Nephron (organoid): ENCODE measurements at regions not wholly inside any gene's neighbourhood (a gene's known extent, or its start where the extent isn't known, plus 50 kb on each side); places are given as distances from the start of the nearest gene placed in this dataset.
A peak's percentile ranks its signal among the peaks of the same experiment; 100 is the strongest.

Experiments used
- H3K27ac Mint-ChIP-seq, 3 experiments: 2 replicates each; pipeline ENCODE4 v1.8.0; 2020; ENCODE audit warnings: mixed read lengths in 3 of 3, mild to moderate bottlenecking in 2 of 3, moderate library complexity in 1 of 3
- H3K27me3 Mint-ChIP-seq: 2 replicates; pipeline ENCODE4 v1.8.0; 2021; ENCODE audit warnings: low read depth, mild to moderate bottlenecking, moderate library complexity, mixed read lengths
- H3K36me3 Mint-ChIP-seq: 2 replicates; pipeline ENCODE4 v1.8.0; 2020; ENCODE audit warnings: low read depth, mixed read lengths
- H3K4me1 Mint-ChIP-seq: 2 replicates; pipeline ENCODE4 v1.8.0; 2020; ENCODE audit warnings: mixed read lengths
- H3K4me3 Mint-ChIP-seq, 3 experiments: 2 replicates each; pipeline ENCODE4 v1.8.0; 2020; ENCODE audit warnings: mild to moderate bottlenecking in 3 of 3, mixed read lengths in 3 of 3, moderate library complexity in 2 of 3
- H3K9me3 Mint-ChIP-seq: 2 replicates; pipeline ENCODE4 v1.8.0; 2020; ENCODE audit warnings: mixed read lengths
- CTCF ChIP-seq, 3 experiments: fragments of 200-600 bp; sonication (generic); IDR thresholded peaks; one replicate each; pipeline ENCODE4 v1.5.0; 2021; ENCODE audit warnings: antibody characterized with exemption in 3 of 3; ENCODE audit not compliant: unreplicated experiment in 3 of 3

DNA sequence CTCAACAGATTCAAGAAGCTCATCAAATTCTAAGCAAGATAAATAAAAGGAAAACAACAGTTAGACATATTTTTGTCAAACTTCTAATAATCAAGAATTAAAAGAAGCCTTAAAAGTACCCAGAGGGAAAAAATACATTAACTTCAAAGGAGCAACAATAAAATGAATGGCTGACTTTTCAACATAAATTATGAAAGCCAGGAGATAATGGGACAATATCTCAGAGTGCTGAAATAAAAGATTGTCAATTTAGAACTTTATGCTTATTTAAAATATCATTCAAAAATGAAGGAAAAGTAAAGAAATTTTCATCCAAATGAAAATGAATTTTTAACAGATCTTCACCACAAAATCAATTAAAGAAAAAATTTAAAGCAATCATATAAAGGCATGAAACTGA lies 108.5 kb upstream of the IL6 start:
- H3K27me3 Mint-ChIP-seq: no peaks in the 10 kb centered on the region
- no peak overlapping the region for H3K27ac Mint-ChIP-seq
- TF ChIP-seq CTCF (IDR thresholded peaks at IDR 0.05; ENCODE audit: unreplicated experiment in 3 of 3): no peak
- H3K36me3 Mint-ChIP-seq: peaks cover 3% of the 10 kb centered on the region
- no peaks in the 10 kb centered on the region for H3K4me1 Mint-ChIP-seq
- H3K4me3 Mint-ChIP-seq: no peak overlapping the region
- peaks cover 29% of the 10 kb centered on the region for H3K9me3 Mint-ChIP-seq

GRCh38 chr7:22617166-22617565 lies 109.8 kb upstream of the IL6 start:
- H3K9me3 Mint-ChIP-seq: peaks cover 29% of the 10 kb centered on the region
- TF ChIP-seq CTCF (IDR thresholded peaks at IDR 0.05; ENCODE audit: unreplicated experiment in 3 of 3): no peak
- H3K4me1 Mint-ChIP-seq: no peaks in the 10 kb centered on the region
- no peak overlapping the region for H3K27ac Mint-ChIP-seq
- no peaks in the 10 kb centered on the region for H3K27me3 Mint-ChIP-seq
- H3K4me3 Mint-ChIP-seq: no peak overlapping the region
- peaks cover 3% of the 10 kb centered on the region for H3K36me3 Mint-ChIP-seq

DNA sequence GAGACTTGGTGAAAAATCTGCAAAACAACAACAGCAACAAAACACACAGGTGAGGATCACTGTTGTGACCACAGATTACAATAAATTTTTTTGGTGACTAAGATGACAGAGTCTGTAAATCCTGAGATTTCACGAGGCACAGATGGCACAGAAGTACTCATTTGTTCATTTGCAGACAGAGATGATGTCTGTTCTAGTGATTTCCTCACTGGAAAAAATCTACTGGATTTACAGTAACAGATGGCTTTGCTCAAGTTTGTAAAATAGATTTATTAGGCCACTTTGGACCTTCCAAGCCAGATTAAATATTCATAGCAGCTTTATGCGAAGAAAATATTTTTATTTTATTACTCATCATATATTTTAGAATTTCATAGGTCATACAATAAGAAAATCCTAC lies 113.5 kb upstream of the IL6 start:
- no peak overlapping the region for H3K4me3 Mint-ChIP-seq
- H3K27me3 Mint-ChIP-seq: no peaks in the 10 kb centered on the region

DNA sequence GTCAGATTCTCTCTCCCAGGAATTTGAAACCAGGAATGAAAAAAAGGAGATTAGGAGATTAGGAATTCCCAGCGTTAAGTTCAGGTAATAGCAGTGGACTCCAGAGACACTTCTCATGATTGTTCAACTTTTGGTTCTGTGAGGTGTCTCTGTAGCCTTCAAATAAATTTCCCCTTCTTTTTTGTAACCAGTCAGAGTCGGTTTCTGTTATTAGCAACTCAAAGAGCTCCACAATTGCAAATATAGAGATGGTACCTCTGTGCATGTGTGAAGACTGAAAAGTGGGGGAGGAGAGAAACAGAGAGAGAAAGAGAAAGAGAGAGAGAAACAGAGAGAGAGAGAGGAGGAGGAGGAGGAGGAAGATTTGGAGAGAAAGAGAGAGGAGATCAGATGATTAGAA lies 112.8 kb upstream of the STEAP1B start:
- TF ChIP-seq CTCF (IDR thresholded peaks at IDR 0.05; ENCODE audit: unreplicated experiment in 3 of 3): no peak
- peak overlapping the region in 1 of 3 experiments; percentile 65 for H3K27ac Mint-ChIP-seq

More for the DNA sequence above, 113.5 kb upstream of the IL6 start:
- Mint-ChIP-seq H3K36me3 (peaks cover 3% of the 10 kb centered on the region), H3K27ac (peak overlapping the region in 1 of 3 experiments; percentile 65), H3K9me3 (peaks cover 23% of the 10 kb centered on the region), H3K4me1 (no peaks in the 10 kb centered on the region)
- no peak for TF ChIP-seq CTCF (IDR thresholded peaks at IDR 0.05; ENCODE audit: unreplicated experiment in 3 of 3)

DNA sequence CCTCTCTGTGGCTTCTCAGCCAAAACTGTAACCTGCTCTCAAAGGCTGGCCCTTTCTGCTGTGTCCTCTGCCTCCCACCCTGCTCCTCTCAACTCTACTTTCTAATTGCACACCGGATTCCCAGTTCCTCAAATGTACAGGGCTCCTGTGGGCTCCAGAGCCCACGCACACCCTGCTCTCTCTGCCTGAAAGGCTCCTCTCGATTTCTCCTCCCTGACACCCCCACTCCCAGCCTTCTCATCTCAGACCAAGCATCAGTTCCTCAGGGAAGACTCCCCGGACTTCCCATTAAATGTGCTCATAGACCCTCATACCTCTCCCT lies 111.7 kb upstream of the STEAP1B start:
- no peak for TF ChIP-seq CTCF (IDR thresholded peaks at IDR 0.05; ENCODE audit: unreplicated experiment in 3 of 3)
- Mint-ChIP-seq H3K27ac (no peak overlapping the region), H3K9me3 (peaks cover 5% of the 10 kb centered on the region), H3K36me3 (no peaks in the 10 kb centered on the region), H3K4me3 (no peak overlapping the region), H3K4me1 (no peaks in the 10 kb centered on the region), H3K27me3 (no peaks in the 10 kb centered on the region)

More for the DNA sequence above, 112.8 kb upstream of the STEAP1B start:
- Mint-ChIP-seq H3K4me3 (no peak overlapping the region), H3K4me1 (no peaks in the 10 kb centered on the region), H3K9me3 (peaks cover 16% of the 10 kb centered on the region), H3K27me3 (no peaks in the 10 kb centered on the region), H3K36me3 (no peaks in the 10 kb centered on the region)

GRCh38 chr7:22610951-22611757 lies 111.2 kb upstream of the STEAP1B start:
- Mint-ChIP-seq H3K9me3 (peaks cover 5% of the 10 kb centered on the region), H3K27me3 (no peaks in the 10 kb centered on the region), H3K27ac (no peak overlapping the region), H3K4me1 (no peaks in the 10 kb centered on the region), H3K36me3 (no peaks in the 10 kb centered on the region), H3K4me3 (no peak overlapping the region)
- no peak for TF ChIP-seq CTCF (IDR thresholded peaks at IDR 0.05; ENCODE audit: unreplicated experiment in 3 of 3)
